Upper lobe of right lung (tissue), 1 donor: ENCODE measurements at regions not wholly inside any gene's neighbourhood (a gene's known extent, or its start where the extent isn't known, plus 50 kb on each side); places are given as distances from the start of the nearest gene placed in this dataset.
A peak's percentile ranks its signal among the peaks of the same experiment; 100 is the strongest.

Experiments used
- ATAC-seq: fragments of 200-7000 bp; cut with Tn5 transposase; one replicate; pipeline ENCODE4 v1.9.1; 2020; ENCODE audit warnings: mild to moderate bottlenecking, moderate library complexity
- DNase-seq: peaks from one replicate; pipeline ENCODE4 v3.0.0-alpha.2; 2020
- H3K27ac ChIP-seq: fragments of 200-600 bp; one replicate; pipeline ENCODE4 v1.8.0; 2022
- H3K27me3 ChIP-seq: fragments of 200-600 bp; one replicate; pipeline ENCODE4 v1.8.0; 2022; ENCODE audit warnings: mild to moderate bottlenecking
- H3K36me3 ChIP-seq: fragments of 200-600 bp; one replicate; pipeline ENCODE4 v1.8.0; 2022
- H3K4me1 ChIP-seq: fragments of 200-600 bp; one replicate; pipeline ENCODE4 v1.8.0; 2022
- H3K4me3 ChIP-seq: fragments of 200-600 bp; one replicate; pipeline ENCODE4 v1.8.0; 2022; ENCODE audit warnings: mild to moderate bottlenecking
- H3K9me3 ChIP-seq: fragments of 200-600 bp; one replicate; pipeline ENCODE4 v1.8.0; 2022
- intact Hi-C: fragments of 100-400 bp; cut with DNase I; formaldehyde crosslinking; loops from one replicate; pipeline ENCODE4 v1.11.0; 2022
- TF ChIP-seq, protein P1 (sequence below): fragments of 200-600 bp; IDR thresholded peaks from one replicate; pipeline ENCODE4 v1.8.0; 2022; ENCODE audit warnings: antibody characterized with exemption
- donor health status: DM: no; HTN: yes; CAD: no; lungs with severe emphysema.

DNA sequence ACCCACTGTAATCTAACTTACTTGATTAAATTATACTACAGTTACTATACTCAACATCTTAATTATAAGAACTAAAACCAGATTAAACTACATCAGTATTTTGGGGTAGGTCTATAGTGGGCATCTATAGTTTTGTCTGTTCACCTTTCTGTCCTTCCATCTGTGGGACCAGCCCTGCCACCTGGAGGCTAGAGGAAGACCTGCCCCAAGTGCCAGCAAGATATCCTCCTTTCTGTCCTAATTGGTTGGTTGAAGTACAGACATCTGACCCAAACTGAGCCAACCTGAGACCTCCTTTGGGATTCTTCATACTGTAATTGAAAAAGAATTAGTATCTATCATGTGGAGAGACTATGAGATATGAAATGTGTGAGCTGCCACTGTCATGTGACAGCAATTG, 172.2 kb upstream of the TLL1 start:
- no peaks in the 10 kb centered on the region for H3K27me3 ChIP-seq
- H3K27ac ChIP-seq = no peak overlapping the region
- ATAC-seq = no peak
- H3K9me3 ChIP-seq = no peaks in the 10 kb centered on the region
- no peaks in the 10 kb centered on the region for H3K4me1 ChIP-seq
- TF ChIP-seq, protein P1, sequence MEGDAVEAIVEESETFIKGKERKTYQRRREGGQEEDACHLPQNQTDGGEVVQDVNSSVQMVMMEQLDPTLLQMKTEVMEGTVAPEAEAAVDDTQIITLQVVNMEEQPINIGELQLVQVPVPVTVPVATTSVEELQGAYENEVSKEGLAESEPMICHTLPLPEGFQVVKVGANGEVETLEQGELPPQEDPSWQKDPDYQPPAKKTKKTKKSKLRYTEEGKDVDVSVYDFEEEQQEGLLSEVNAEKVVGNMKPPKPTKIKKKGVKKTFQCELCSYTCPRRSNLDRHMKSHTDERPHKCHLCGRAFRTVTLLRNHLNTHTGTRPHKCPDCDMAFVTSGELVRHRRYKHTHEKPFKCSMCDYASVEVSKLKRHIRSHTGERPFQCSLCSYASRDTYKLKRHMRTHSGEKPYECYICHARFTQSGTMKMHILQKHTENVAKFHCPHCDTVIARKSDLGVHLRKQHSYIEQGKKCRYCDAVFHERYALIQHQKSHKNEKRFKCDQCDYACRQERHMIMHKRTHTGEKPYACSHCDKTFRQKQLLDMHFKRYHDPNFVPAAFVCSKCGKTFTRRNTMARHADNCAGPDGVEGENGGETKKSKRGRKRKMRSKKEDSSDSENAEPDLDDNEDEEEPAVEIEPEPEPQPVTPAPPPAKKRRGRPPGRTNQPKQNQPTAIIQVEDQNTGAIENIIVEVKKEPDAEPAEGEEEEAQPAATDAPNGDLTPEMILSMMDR = peak; percentile 24
- H3K36me3 ChIP-seq = no peaks in the 10 kb centered on the region
- H3K4me3 ChIP-seq = no peak overlapping the region
- no peak for DNase-seq
- intact Hi-C loops = no loop called here

DNA sequence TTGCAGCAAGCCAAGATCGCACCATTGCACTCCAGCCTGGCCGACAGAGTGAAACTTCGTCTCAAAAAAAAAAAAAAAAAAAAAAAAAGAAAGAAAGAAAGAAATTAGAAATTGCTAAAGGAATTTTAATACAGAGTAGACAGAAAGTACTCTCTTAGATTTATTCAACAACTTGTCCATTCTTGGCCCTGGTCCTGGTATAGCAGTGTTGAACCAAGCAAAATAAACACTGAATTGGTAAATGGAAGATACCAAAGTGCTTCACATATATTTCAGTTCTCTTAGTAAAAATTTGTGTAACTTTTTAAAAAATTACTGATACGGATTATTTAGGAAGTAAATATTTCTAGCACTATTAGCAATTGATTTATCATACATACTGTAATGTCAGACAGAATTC, 165.9 kb upstream of the TLL1 start:
- intact Hi-C loops = no loop called here
- TF ChIP-seq, protein P1 = no peak
- Histone ChIP-seq H3K9me3 (no peaks in the 10 kb centered on the region), H3K27ac (no peak overlapping the region), H3K36me3 (no peaks in the 10 kb centered on the region), H3K27me3 (no peaks in the 10 kb centered on the region), H3K4me3 (no peak overlapping the region), H3K4me1 (peaks cover 5% of the 10 kb centered on the region)
- DNase-seq (no peak), ATAC-seq (no peak)

DNA sequence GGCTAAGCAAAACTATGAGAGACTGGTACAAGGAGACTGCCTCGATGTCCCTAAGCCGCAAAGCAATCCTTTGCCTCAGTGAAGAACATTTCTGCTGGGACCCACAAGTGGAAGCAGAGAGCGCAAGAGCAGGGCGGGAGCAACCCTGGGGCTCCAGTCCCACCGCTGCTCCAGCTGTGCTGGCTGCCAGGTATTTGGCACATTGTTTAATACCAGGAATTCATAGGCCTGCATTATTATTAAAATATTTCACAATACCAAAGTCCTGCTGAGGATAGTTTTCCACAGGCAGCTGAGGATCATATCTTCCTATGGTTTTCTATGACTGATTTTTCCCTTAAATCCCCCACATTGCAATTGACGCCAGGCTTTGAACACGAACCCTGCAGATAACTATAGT, 163.5 kb upstream of the TLL1 start:
- ATAC-seq = peak; percentile 55

DNA sequence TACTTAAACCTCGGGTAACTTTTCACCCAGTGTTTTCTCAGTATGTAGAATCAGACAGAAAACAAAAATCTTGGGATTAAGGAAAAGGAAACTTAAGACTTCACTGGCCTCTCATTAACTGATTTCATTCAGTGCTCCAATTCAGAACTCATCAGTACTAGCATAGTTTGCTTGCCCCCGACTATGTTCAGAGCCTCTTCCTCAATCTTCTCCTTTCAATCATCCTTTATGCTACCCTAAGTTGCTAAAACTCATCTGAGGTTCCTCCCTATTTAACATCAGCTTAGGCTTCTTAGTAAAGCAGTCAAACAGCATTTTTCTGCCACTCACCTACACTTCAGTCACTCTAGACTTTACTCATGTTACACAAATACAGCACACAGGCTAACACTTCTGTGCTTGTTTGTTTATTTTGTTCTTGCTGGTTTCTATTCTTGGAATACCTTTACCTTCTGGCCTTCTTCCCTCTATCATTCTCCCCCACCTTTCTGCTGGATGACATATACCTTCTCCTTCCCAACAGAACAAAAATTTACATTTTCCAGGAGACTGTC, 163.0 kb upstream of the TLL1 start:
- intact Hi-C loops = no loop called here
- peaks cover 5% of the 10 kb centered on the region for H3K4me1 ChIP-seq
- ATAC-seq (peak; percentile 96), DNase-seq (no peak)
- no peak overlapping the region for H3K4me3 ChIP-seq
- no peaks in the 10 kb centered on the region for H3K27me3 ChIP-seq
- TF ChIP-seq, protein P1 = no peak
- no peaks in the 10 kb centered on the region for H3K36me3 ChIP-seq
- H3K9me3 ChIP-seq = no peaks in the 10 kb centered on the region
- no peak overlapping the region for H3K27ac ChIP-seq

More for the DNA sequence above, 163.5 kb upstream of the TLL1 start:
- no peaks in the 10 kb centered on the region for H3K27me3 ChIP-seq
- H3K36me3 ChIP-seq = no peaks in the 10 kb centered on the region
- H3K4me3 ChIP-seq = no peak overlapping the region
- H3K9me3 ChIP-seq = no peaks in the 10 kb centered on the region
- DNase-seq = no peak
- no peak overlapping the region for H3K27ac ChIP-seq
- TF ChIP-seq, protein P1 = no peak
- peaks cover 5% of the 10 kb centered on the region for H3K4me1 ChIP-seq
- intact Hi-C loops = no loop called here

DNA sequence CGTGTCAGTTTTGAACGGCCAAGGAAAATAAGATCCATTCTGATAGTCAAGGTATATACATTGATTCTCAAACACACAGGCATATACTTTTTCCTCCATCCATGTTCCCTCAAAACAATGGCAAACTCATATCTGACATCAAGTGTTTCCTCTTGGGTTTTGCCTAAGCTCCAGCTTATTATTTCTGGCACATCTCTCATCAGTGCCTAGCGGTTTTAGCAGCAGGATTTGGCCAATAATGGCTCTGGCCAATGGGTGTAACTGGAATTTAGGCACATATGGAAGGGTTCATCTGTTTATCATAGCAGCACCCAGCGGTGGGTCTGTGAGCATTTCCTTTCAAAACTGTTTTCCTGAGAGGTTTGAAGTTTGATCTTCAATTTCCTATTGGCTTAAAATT, 161.6 kb upstream of the TLL1 start:
- TF ChIP-seq, protein P1 = no peak
- Histone ChIP-seq H3K9me3 (no peaks in the 10 kb centered on the region), H3K27ac (no peak overlapping the region), H3K36me3 (no peaks in the 10 kb centered on the region), H3K4me1 (peaks cover 5% of the 10 kb centered on the region), H3K27me3 (no peaks in the 10 kb centered on the region), H3K4me3 (no peak overlapping the region)
- ATAC-seq = no peak
- no peak for DNase-seq
- intact Hi-C loops = no loop called here

DNA sequence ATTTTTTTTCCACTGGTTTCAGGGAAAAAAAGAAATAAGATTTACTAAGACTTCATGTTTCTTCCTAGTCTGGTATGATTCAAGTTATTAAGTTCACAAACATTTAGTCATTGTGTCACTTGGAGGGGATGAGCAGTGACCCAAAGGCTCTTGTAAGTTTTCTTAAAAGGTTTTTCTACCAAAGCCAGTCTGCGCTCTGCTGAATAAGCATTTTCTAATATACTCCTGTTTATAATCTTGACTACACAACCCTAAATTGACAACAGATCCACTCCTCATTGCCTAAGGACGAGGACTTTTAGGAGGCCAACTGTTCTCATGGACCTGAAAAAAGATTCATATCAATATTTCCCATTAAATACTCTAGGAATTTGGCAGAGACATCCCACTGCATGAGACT, 161.1 kb upstream of the TLL1 start:
- intact Hi-C loops = no loop called here
- DNase-seq (no peak), ATAC-seq (no peak)
- TF ChIP-seq, protein P1 = no peak
- H3K9me3 ChIP-seq = no peaks in the 10 kb centered on the region
- no peak overlapping the region for H3K27ac ChIP-seq
- no peaks in the 10 kb centered on the region for H3K27me3 ChIP-seq
- no peaks in the 10 kb centered on the region for H3K36me3 ChIP-seq
- peaks cover 5% of the 10 kb centered on the region for H3K4me1 ChIP-seq
- H3K4me3 ChIP-seq = no peak overlapping the region
